ENCODE measurements at regions not wholly inside any gene's neighbourhood (a gene's known extent, or its start where the extent isn't known, plus 50 kb on each side); places are given as distances from the start of the nearest gene placed in this dataset.
A peak's percentile ranks its signal among the peaks of the same experiment; 100 is the strongest.

- no peak for DNase-seq
Observed at GRCh38 chr2:56713978-56714377, 530.2 kb downstream of the CCDC85A start.

- no peak for DNase-seq
Observed at GRCh38 chr2:56714400-56714799, 530.6 kb downstream of the CCDC85A start.

- no peak for DNase-seq
Observed at GRCh38 chr2:56715683-56716082, 531.9 kb downstream of the CCDC85A start.

- no peak for DNase-seq
Observed at GRCh38 chr2:56718413-56718812, 534.6 kb downstream of the CCDC85A start.

- no peak for DNase-seq
Observed at GRCh38 chr2:56729212-56729611, 545.4 kb downstream of the CCDC85A start.

- no peak for DNase-seq
Observed at GRCh38 chr2:56732946-56733345, 549.2 kb downstream of the CCDC85A start.

- DNase-seq, result no peak
Observed at GRCh38 chr2:56739413-56739812, 555.6 kb downstream of the CCDC85A start.

GRCh38 chr2:56741601-56742102 lies 557.9 kb downstream of the CCDC85A start:
- DNase-seq, result no peak

- DNase-seq, result no peak
Observed at GRCh38 chr2:56743807-56744206, 560.0 kb downstream of the CCDC85A start.

- peak; percentile 59 for DNase-seq
Observed at GRCh38 chr2:56749152-56749752, 565.5 kb downstream of the CCDC85A start.

GRCh38 chr2:56753182-56753581 lies 569.4 kb downstream of the CCDC85A start:
- DNase-seq, result no peak

- DNase-seq, result no peak
Observed at GRCh38 chr2:56754066-56754615, 570.4 kb downstream of the CCDC85A start.

- DNase-seq, result no peak
Observed at GRCh38 chr2:56754627-56755026, 570.8 kb downstream of the CCDC85A start.

- no peak for DNase-seq
Observed at GRCh38 chr2:56757884-56758545, 574.2 kb downstream of the CCDC85A start.

GRCh38 chr2:56763683-56764082 lies 579.9 kb downstream of the CCDC85A start:
- DNase-seq, result no peak

- DNase-seq, result no peak
Observed at GRCh38 chr2:56768973-56769372, 585.2 kb downstream of the CCDC85A start.

GRCh38 chr2:56770490-56770889 lies 586.7 kb downstream of the CCDC85A start:
- DNase-seq, result no peak

GRCh38 chr2:56784046-56784445 lies 600.3 kb downstream of the CCDC85A start:
- no peak for DNase-seq

- no peak for DNase-seq
Observed at GRCh38 chr2:56801214-56801613, 617.4 kb downstream of the CCDC85A start.

GRCh38 chr2:56801770-56802169 lies 618.0 kb downstream of the CCDC85A start:
- DNase-seq, result no peak

- no peak for DNase-seq
Observed at GRCh38 chr2:56803596-56803995, 619.8 kb downstream of the CCDC85A start.

- DNase-seq, result no peak
Observed at GRCh38 chr2:56806924-56807323, 623.1 kb downstream of the CCDC85A start.

GRCh38 chr2:56807861-56808260 lies 624.1 kb downstream of the CCDC85A start:
- DNase-seq, result no peak

- no peak for DNase-seq
Observed at GRCh38 chr2:56811401-56811800, 627.6 kb downstream of the CCDC85A start.

Data from NCI-H510A treated with DMSO at 0.1 percent for 48 hours (cell line).